GM20000 (cell line): ENCODE measurements at regions not wholly inside any gene's neighbourhood (a gene's known extent, or its start where the extent isn't known, plus 50 kb on each side); places are given as distances from the start of the nearest gene placed in this dataset.
"Not testable (repeated sequence)": the region's sequence is repeated elsewhere in the genome, so short reads cannot be mapped to it uniquely, and the experiment has no call there.

Experiments
- DNase-seq: peaks from one replicate; pipeline ENCODE4 v3.0.0; 2012; ENCODE audit warnings: low spot score
- CTCF ChIP-seq: IDR thresholded peaks from 2 replicates; pipeline ENCODE4 v1.5.1; 2012; ENCODE audit warnings: mild to moderate bottlenecking, control low read depth; ENCODE audit errors: extremely low read depth, missing control alignments

- no peak for TF ChIP-seq CTCF
- DNase-seq: no peak
Observed at GRCh38 chr3:72271216-72271615, 486.3 kb upstream of the PROK2 start.

GRCh38 chr3:72270730-72271129, 485.8 kb upstream of the PROK2 start:
- no peak for DNase-seq
- no peak for TF ChIP-seq CTCF

- TF ChIP-seq CTCF: no peak
- DNase-seq: peak; percentile 25
Observed at GRCh38 chr3:72270072-72270681, 485.2 kb upstream of the PROK2 start.

- no peak for TF ChIP-seq CTCF
- no peak for DNase-seq
Observed at GRCh38 chr3:72269475-72269874, 484.5 kb upstream of the PROK2 start.

- not testable (repeated sequence) for DNase-seq
Observed at GRCh38 chr3:72266921-72267524, 482.1 kb upstream of the PROK2 start.

GRCh38 chr3:72266016-72266370, 481.0 kb upstream of the PROK2 start:
- no peak for DNase-seq
- TF ChIP-seq CTCF: no peak

- no peak for TF ChIP-seq CTCF
- DNase-seq: peak; percentile 30
Observed at GRCh38 chr3:72265256-72266015, 480.5 kb upstream of the PROK2 start.
